Peyer's patch (tissue), 4 donors: ENCODE measurements at regions not wholly inside any gene's neighbourhood (a gene's known extent, or its start where the extent isn't known, plus 50 kb on each side); places are given as distances from the start of the nearest gene placed in this dataset.

ENCODE experiments used
- POLR2A ChIP-seq, 2 donors: fragments of 450-650 bp; IDR thresholded peaks; one replicate each; pipeline ENCODE4 v1.5.1; 2017; ENCODE audit warnings: antibody characterized with exemption in 2 of 2, mild to moderate bottlenecking in 2 of 2, moderate library complexity in 2 of 2
- TF ChIP-seq, protein P1 (sequence below), 6 experiments: fragments of 450-650 bp in 4 of 6; fragments of 200-600 bp in 2 of 6; sonication (generic) in 1 of 6; IDR thresholded peaks; one replicate each; pipeline ENCODE4 v1.5.1; 2017 to 2019; ENCODE audit warnings: antibody characterized with exemption in 6 of 6, mild to moderate bottlenecking in 3 of 6, moderate library complexity in 1 of 6

DNA sequence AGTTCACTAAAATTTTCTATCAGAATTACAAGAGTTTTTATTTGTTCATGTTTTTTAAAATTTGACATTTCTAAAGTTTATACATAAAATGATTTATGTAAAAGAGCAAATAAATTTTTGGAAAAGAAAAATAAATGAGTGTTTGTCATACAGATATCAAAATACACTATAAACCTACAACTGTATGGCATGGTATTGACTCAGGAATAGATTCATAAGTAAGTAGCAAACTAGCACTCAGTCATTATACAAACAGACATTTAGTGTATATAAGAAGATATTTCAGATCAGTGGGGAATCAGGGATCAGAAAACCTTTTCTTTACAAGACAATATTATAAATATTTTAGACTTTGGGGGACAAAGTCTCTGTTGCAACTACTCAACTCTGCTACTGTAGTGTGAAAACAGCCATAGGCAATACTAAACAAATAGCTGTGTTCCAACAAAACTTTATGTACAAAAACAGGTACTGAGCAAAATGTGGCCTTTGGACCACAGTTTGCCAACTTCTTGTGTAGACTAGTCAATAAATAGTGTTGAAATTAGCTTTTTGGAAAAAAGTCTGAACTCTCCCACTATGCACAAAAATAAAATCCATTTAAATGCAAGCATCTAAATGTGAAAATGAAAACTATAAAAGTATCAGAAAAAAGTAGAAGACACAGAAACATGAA is 508.8 kb upstream of the CAMK1G start:
- TF ChIP-seq, protein P1, sequence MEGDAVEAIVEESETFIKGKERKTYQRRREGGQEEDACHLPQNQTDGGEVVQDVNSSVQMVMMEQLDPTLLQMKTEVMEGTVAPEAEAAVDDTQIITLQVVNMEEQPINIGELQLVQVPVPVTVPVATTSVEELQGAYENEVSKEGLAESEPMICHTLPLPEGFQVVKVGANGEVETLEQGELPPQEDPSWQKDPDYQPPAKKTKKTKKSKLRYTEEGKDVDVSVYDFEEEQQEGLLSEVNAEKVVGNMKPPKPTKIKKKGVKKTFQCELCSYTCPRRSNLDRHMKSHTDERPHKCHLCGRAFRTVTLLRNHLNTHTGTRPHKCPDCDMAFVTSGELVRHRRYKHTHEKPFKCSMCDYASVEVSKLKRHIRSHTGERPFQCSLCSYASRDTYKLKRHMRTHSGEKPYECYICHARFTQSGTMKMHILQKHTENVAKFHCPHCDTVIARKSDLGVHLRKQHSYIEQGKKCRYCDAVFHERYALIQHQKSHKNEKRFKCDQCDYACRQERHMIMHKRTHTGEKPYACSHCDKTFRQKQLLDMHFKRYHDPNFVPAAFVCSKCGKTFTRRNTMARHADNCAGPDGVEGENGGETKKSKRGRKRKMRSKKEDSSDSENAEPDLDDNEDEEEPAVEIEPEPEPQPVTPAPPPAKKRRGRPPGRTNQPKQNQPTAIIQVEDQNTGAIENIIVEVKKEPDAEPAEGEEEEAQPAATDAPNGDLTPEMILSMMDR (IDR thresholded peaks at IDR 0.05) = no peak
- no peak for TF ChIP-seq POLR2A (IDR thresholded peaks at IDR 0.05)
